OCI-LY7 (cell line): ENCODE measurements at regions not wholly inside any gene's neighbourhood (a gene's known extent, or its start where the extent isn't known, plus 50 kb on each side); places are given as distances from the start of the nearest gene placed in this dataset.

Source experiments
- BruUV-seq: library from RNA; stranded (reverse); fragments of 400-500 nt; replicated peaks from 2 replicates; lab custom pipeline; 2021; lab: Mats Ljungman, UMichigan
- CTCF ChIA-PET: fragments of 300-600 bp; sonication (Branson Sonifier 250); formaldehyde crosslinking; loops from one replicate; lab custom pipeline; 2022; ENCODE audit warnings: antibody characterized with exemption; ENCODE audit not compliant: unreplicated experiment; lab: Charles Lee
- POLR2A ChIA-PET: fragments of 300-600 bp; sonication (Branson Sonifier 250); formaldehyde crosslinking; loops from one replicate; lab custom pipeline; 2022; ENCODE audit warnings: antibody characterized with exemption; lab: Charles Lee
- DNase-seq: peaks from one replicate; pipeline ENCODE4 v3.0.0-alpha.2; 2015; ENCODE audit warnings: low spot score
- H2AFZ ChIP-seq: fragments of 200-600 bp; sonication (generic), shearing (Covaris generic); 2 replicates; pipeline ENCODE4 v1.6.1; 2014; ENCODE audit warnings: mild to moderate bottlenecking, antibody characterized with exemption, low read length, moderate library complexity
- H3K27ac ChIP-seq: fragments of 200-600 bp; sonication (generic); 2 replicates; pipeline ENCODE4 v1.5.1; 2014; ENCODE audit warnings: mixed run types, low read depth, mild to moderate bottlenecking, moderate library complexity, low read length, inconsistent platforms; ENCODE audit not compliant: poor library complexity, severe bottlenecking
- H3K36me3 ChIP-seq: fragments of 200-600 bp; sonication (generic); 2 replicates; pipeline ENCODE4 v1.6.1; 2014; ENCODE audit warnings: mild to moderate bottlenecking, antibody characterized with exemption, low read length, moderate library complexity, mixed read lengths; ENCODE audit not compliant: insufficient read depth
- H3K4me1 ChIP-seq: fragments of 200-600 bp; sonication (generic); 2 replicates; pipeline ENCODE4 v1.5.1; 2014; ENCODE audit warnings: mild to moderate bottlenecking, low read length; ENCODE audit not compliant: insufficient read depth, poor library complexity, severe bottlenecking
- H3K4me2 ChIP-seq: fragments of 200-600 bp; sonication (generic); 2 replicates; pipeline ENCODE4 v1.6.1; 2014; ENCODE audit warnings: mild to moderate bottlenecking, low read length
- H3K4me3 ChIP-seq: fragments of 200-600 bp; sonication (generic); 2 replicates; pipeline ENCODE4 v1.5.1; 2014; ENCODE audit warnings: mild to moderate bottlenecking, low read depth, low read length; ENCODE audit not compliant: poor library complexity, severe bottlenecking
- H3K79me2 ChIP-seq: fragments of 200-600 bp; sonication (generic); 2 replicates; pipeline ENCODE4 v1.6.1; 2016; ENCODE audit warnings: low read depth, mild to moderate bottlenecking, low read length, moderate library complexity, mixed read lengths; ENCODE audit not compliant: insufficient read depth
- H3K9me2 ChIP-seq: fragments of 200-600 bp; sonication (generic); 2 replicates; pipeline ENCODE4 v1.6.1; 2016; ENCODE audit warnings: mild to moderate bottlenecking, low read length, mixed read lengths; ENCODE audit not compliant: insufficient read depth
- H3K9me3 ChIP-seq: fragments of 200-600 bp; sonication (generic); 2 replicates; pipeline ENCODE4 v1.6.1; 2014; ENCODE audit warnings: mild to moderate bottlenecking, mixed run types, low read length, mixed read lengths
- H4K20me1 ChIP-seq: fragments of 200-600 bp; sonication (generic); 2 replicates; pipeline ENCODE4 v1.6.1; 2014; ENCODE audit warnings: mild to moderate bottlenecking, antibody characterized with exemption, low read length, moderate library complexity, mixed read lengths; ENCODE audit not compliant: insufficient read depth
- CTCF ChIP-seq: fragments of 200-600 bp; sonication (generic); conservative IDR thresholded peaks from 2 replicates; pipeline ENCODE4 v1.5.1; 2014; ENCODE audit warnings: mild to moderate bottlenecking, antibody characterized with exemption, low read length, moderate library complexity, mixed read lengths
- EZH2phosphoT487 ChIP-seq: fragments of 200-600 bp; sonication (generic); IDR thresholded peaks from 2 replicates; pipeline ENCODE4 v1.6.1; 2018; ENCODE audit warnings: low read depth, borderline replicate concordance, mild to moderate bottlenecking, mixed run types, antibody characterized with exemption, low read length, moderate library complexity, mixed read lengths
- intact Hi-C: fragments of 100-400 bp; cut with micrococcal nuclease; formaldehyde crosslinking; loops from one replicate; pipeline ENCODE4 v1.10.0; 2022; ENCODE audit not compliant: unreplicated experiment

GRCh38 chr10:128811511-128811910, 655.5 kb upstream of the MGMT start:
- CTCF ChIA-PET: no interaction called here
- H3K79me2 ChIP-seq: no peaks in the 10 kb centered on the region
- H3K9me2 ChIP-seq: no peaks in the 10 kb centered on the region
- no peak overlapping the region for H2AFZ ChIP-seq
- H3K4me1 ChIP-seq: no peaks in the 10 kb centered on the region
- BruUV-seq: no TSS peak
- TF ChIP-seq EZH2phosphoT487 (no peak), CTCF (no peak)
- H3K4me3 ChIP-seq: no peak overlapping the region
- intact Hi-C loops: no loop called here
- H3K9me3 ChIP-seq: no peaks in the 10 kb centered on the region
- H3K27ac ChIP-seq: no peak overlapping the region
- no peaks in the 10 kb centered on the region for H3K36me3 ChIP-seq
- H4K20me1 ChIP-seq: no peaks in the 10 kb centered on the region
- no peak for DNase-seq
- POLR2A ChIA-PET: no interaction called here
- H3K4me2 ChIP-seq: no peak overlapping the region

- Histone ChIP-seq H3K9me2 (no peaks in the 10 kb centered on the region), H3K36me3 (no peaks in the 10 kb centered on the region), H3K9me3 (no peaks in the 10 kb centered on the region), H3K4me3 (no peak overlapping the region), H3K27ac (no peak overlapping the region), H3K4me2 (no peak overlapping the region), H4K20me1 (no peaks in the 10 kb centered on the region), H3K4me1 (no peaks in the 10 kb centered on the region), H3K79me2 (no peaks in the 10 kb centered on the region), H2AFZ (no peak overlapping the region)
- TF ChIP-seq EZH2phosphoT487: no peak
- TF ChIP-seq CTCF: no peak
- DNase-seq: no peak
- intact Hi-C loops: no loop called here
- ChIA-PET CTCF (no interaction called here), POLR2A (no interaction called here)
- no TSS peak for BruUV-seq
These were observed 655.0 kb upstream of the MGMT start for GRCh38 chr10:128812000-128812399.

- POLR2A ChIA-PET: no interaction called here
- H2AFZ ChIP-seq: no peak overlapping the region
- intact Hi-C loops: no loop called here
- TF ChIP-seq EZH2phosphoT487 (no peak), CTCF (no peak)
- no peak for DNase-seq
- H3K4me1 ChIP-seq: no peaks in the 10 kb centered on the region
- no peak overlapping the region for H3K27ac ChIP-seq
- H3K9me2 ChIP-seq: no peaks in the 10 kb centered on the region
- no peak overlapping the region for H3K4me2 ChIP-seq
- H3K4me3 ChIP-seq: no peak overlapping the region
- no TSS peak for BruUV-seq
- no peaks in the 10 kb centered on the region for H3K36me3 ChIP-seq
- no peaks in the 10 kb centered on the region for H3K9me3 ChIP-seq
- CTCF ChIA-PET: no interaction called here
- H3K79me2 ChIP-seq: no peaks in the 10 kb centered on the region
- no peaks in the 10 kb centered on the region for H4K20me1 ChIP-seq
These were observed 653.5 kb upstream of the MGMT start for GRCh38 chr10:128813574-128813973.
